ENCODE measurements at regions not wholly inside any gene's neighbourhood (a gene's known extent, or its start where the extent isn't known, plus 50 kb on each side); places are given as distances from the start of the nearest gene placed in this dataset.

DNA sequence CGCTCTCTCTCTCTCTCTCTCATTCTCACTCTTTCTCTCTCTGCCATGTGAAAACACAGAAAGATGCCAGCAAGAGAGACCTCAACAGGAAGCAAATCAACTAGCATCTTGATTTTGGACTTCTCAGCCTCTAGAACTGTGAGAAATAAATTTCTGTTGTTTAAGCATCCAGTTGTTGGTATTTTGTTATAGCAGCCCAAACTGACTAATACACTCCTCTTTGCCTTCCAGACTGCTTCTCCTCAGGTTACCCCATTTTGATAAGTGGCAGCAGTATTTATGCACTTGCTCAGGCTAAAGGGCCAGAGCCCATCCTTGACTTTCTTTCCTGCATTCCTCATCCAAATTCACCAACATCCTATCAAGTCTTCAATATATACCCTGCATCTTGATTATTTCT, 76.6 kb upstream of the NANOGP8 start:
- intact Hi-C loops (cut with DNase I), result no loop called here
- Histone ChIP-seq H3K4me1 (no peaks in the 10 kb centered on the region), H3K27me3 (no peaks in the 10 kb centered on the region), H3K36me3 (no peaks in the 10 kb centered on the region), H3K4me3 (no peak overlapping the region), H3K27ac (no peak overlapping the region), H3K9me3 (no peaks in the 10 kb centered on the region)
- ATAC-seq (no peak), DNase-seq (no peak)
- TF ChIP-seq, protein P1, sequence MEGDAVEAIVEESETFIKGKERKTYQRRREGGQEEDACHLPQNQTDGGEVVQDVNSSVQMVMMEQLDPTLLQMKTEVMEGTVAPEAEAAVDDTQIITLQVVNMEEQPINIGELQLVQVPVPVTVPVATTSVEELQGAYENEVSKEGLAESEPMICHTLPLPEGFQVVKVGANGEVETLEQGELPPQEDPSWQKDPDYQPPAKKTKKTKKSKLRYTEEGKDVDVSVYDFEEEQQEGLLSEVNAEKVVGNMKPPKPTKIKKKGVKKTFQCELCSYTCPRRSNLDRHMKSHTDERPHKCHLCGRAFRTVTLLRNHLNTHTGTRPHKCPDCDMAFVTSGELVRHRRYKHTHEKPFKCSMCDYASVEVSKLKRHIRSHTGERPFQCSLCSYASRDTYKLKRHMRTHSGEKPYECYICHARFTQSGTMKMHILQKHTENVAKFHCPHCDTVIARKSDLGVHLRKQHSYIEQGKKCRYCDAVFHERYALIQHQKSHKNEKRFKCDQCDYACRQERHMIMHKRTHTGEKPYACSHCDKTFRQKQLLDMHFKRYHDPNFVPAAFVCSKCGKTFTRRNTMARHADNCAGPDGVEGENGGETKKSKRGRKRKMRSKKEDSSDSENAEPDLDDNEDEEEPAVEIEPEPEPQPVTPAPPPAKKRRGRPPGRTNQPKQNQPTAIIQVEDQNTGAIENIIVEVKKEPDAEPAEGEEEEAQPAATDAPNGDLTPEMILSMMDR (IDR thresholded peaks at IDR 0.05), result no peak

DNA sequence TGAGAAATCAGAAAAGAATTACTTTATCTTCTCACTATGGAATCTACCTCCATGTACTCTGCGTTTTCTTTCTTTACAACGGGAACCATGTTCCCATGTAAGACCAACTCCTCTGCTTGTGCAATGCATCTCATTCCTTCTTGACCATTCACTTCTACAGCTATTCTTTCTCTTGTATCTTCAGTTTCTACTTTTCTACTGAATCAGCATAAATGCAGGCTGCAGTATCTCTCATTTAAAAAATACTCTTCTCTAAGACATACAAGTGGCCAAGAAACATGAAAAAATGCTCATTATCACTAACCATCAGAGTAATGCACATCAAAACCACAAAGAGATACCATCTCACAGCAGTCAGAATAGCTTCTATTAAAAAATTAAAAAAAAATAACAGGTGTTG, 74.1 kb upstream of the NANOGP8 start:
- no peak for ATAC-seq
- Histone ChIP-seq H3K4me1 (no peaks in the 10 kb centered on the region), H3K36me3 (no peaks in the 10 kb centered on the region), H3K4me3 (no peak overlapping the region), H3K27me3 (no peaks in the 10 kb centered on the region), H3K27ac (no peak overlapping the region), H3K9me3 (no peaks in the 10 kb centered on the region)
- TF ChIP-seq, protein P1 (IDR thresholded peaks at IDR 0.05), result no peak
- intact Hi-C loops (cut with DNase I), result no loop called here
- DNase-seq, result no peak

DNA sequence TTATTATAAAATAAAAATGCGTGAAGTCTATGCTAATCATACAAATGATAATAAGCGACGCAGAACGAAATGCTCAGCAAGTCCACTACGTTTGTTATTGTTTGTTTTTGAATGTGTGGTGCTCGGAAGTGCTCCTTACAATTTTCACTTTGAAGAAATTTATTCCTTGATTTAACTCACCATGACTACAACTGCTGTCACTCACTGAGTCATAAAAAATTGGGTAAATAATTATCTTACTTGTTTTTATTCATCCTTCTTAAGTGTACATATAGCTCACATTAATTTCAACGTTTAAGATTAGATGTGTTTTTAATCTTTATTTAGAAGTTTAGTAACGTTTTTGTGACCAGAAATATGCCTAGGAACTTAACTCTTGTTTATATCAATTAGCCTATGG, 66.7 kb upstream of the NANOGP8 start:
- Histone ChIP-seq H3K4me3 (no peak overlapping the region), H3K36me3 (no peaks in the 10 kb centered on the region), H3K27me3 (no peaks in the 10 kb centered on the region), H3K9me3 (no peaks in the 10 kb centered on the region), H3K4me1 (no peaks in the 10 kb centered on the region), H3K27ac (no peak overlapping the region)
- no peak for DNase-seq
- ATAC-seq, result no peak
- intact Hi-C loops (cut with DNase I), result no loop called here
- TF ChIP-seq, protein P1 (IDR thresholded peaks at IDR 0.05), result no peak

DNA sequence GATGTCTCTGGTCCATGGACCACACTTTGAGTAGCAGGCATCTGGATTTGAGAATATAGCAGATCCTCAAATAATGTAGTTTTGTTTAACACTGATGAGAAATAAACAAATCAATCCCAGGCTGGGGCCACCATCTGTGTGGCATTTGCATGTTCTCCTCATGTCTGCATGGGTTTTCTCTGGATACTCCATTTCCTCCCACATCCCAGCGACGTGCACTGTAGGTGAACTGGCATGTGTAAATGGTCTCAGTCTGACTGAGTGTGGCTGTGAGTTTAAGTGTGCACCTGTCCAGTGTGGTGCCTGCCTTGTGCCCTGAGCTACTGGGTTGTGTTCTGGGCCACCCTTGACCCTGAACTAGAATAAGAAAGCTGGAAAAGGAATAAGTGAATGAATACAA, 66.3 kb upstream of the NANOGP8 start:
- TF ChIP-seq, protein P1 (IDR thresholded peaks at IDR 0.05), result no peak
- intact Hi-C loops (cut with DNase I), result no loop called here
- no peak overlapping the region for H3K27ac ChIP-seq
- no peak overlapping the region for H3K4me3 ChIP-seq
- ATAC-seq (no peak), DNase-seq (no peak)
- no peaks in the 10 kb centered on the region for H3K9me3 ChIP-seq
- no peaks in the 10 kb centered on the region for H3K27me3 ChIP-seq
- H3K4me1 ChIP-seq, result no peaks in the 10 kb centered on the region
- no peaks in the 10 kb centered on the region for H3K36me3 ChIP-seq

DNA sequence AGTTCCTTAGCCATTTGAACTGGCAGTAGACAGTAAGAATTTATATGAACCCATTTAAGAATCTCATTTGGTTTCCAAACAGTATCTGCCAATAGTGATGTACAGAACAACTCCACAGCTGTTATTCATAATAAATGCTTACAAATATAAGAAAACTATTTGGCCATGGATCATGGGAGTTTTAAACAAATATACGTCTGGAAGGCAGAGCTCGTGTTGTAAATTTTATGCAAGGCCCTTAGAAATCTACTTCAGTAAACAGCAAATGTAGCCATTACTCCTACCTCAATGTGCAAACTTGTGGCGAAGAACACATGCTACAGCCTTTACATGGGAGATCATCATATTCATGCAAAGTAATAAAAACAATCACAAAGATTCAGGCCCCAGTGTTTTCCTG, 65.3 kb upstream of the NANOGP8 start:
- Histone ChIP-seq H3K4me1 (no peaks in the 10 kb centered on the region), H3K36me3 (no peaks in the 10 kb centered on the region), H3K27ac (no peak overlapping the region), H3K27me3 (no peaks in the 10 kb centered on the region), H3K4me3 (no peak overlapping the region), H3K9me3 (no peaks in the 10 kb centered on the region)
- TF ChIP-seq, protein P1 (IDR thresholded peaks at IDR 0.05), result no peak
- DNase-seq (peak in 1 of 4 donors; percentile 46), ATAC-seq (no peak)
- intact Hi-C loops (cut with DNase I), result no loop called here

Measured in left lung (tissue), 4 donors.